ENCODE measurements at regions not wholly inside any gene's neighbourhood (a gene's known extent, or its start where the extent isn't known, plus 50 kb on each side); places are given as distances from the start of the nearest gene placed in this dataset.

GRCh38 chr6:99064834-99065233, 117.1 kb upstream of the FBXL4 start:
- no peak for ATAC-seq (replicated peaks in 1 of 4)
- Histone ChIP-seq H3K27me3 (replicated peaks in 1 of 2; ENCODE audit: control insufficient read depth in 2 of 2, extremely low read depth in 1 of 2, insufficient read depth in 2 of 2, low read length in 1 of 2) (no peaks in the 10 kb centered on the region), H3K4me1 (ENCODE audit: control insufficient read depth in 1 of 2, extremely low read depth in 1 of 2, insufficient read depth in 2 of 2, low read length in 2 of 2) (no peaks in the 10 kb centered on the region), H3K27ac (ENCODE audit: low read length) (no peak overlapping the region), H3K9me3 (no peaks in the 10 kb centered on the region), H3K36me3 (ENCODE audit: control insufficient read depth in 2 of 2, extremely low read depth in 1 of 2, insufficient read depth in 1 of 2, low read length in 1 of 2) (no peaks in the 10 kb centered on the region), H3K4me3 (ENCODE audit: control insufficient read depth in 1 of 2, extremely low read depth in 1 of 2, low read length in 1 of 2) (no peak overlapping the region)
- H3K27ac Mint-ChIP-seq, result no peak overlapping the region
- ChIA-PET POLR2A (no interaction called here), CTCF (no interaction called here)
- no peaks in the 10 kb centered on the region for H3K36me3 Mint-ChIP-seq
- no peaks in the 10 kb centered on the region for H3K4me1 Mint-ChIP-seq
- no peaks in the 10 kb centered on the region for H3K9me3 Mint-ChIP-seq
- peaks cover 15% of the 10 kb centered on the region in 2 donors for H3K27me3 Mint-ChIP-seq
- no peak for DNase-seq
- H3K4me3 Mint-ChIP-seq, result no peak overlapping the region
- WGBS (ENCODE audit: insufficient coverage), result no CpG with 5 or more reads among the region's 2 CpGs

- 79% methylated on average over 2 of the region's 6 CpGs for WGBS (ENCODE audit: insufficient coverage)
- ATAC-seq (replicated peaks in 1 of 4) (no peak), DNase-seq (no peak)
- H3K27ac ChIP-seq (ENCODE audit: low read length), result no peak overlapping the region
- H3K9me3 Mint-ChIP-seq, result no peaks in the 10 kb centered on the region
- no peak overlapping the region for H3K4me3 Mint-ChIP-seq
- no peaks in the 10 kb centered on the region for H3K36me3 ChIP-seq (ENCODE audit: control insufficient read depth in 2 of 2, extremely low read depth in 1 of 2, insufficient read depth in 1 of 2, low read length in 1 of 2)
- H3K9me3 ChIP-seq, result no peaks in the 10 kb centered on the region
- H3K27me3 ChIP-seq (replicated peaks in 1 of 2; ENCODE audit: control insufficient read depth in 2 of 2, extremely low read depth in 1 of 2, insufficient read depth in 2 of 2, low read length in 1 of 2), result peaks cover 2 to 4% of the 10 kb centered on the region in 2 experiments
- H3K4me1 Mint-ChIP-seq, result no peaks in the 10 kb centered on the region
- ChIA-PET CTCF (no interaction called here), POLR2A (no interaction called here)
- H3K27ac Mint-ChIP-seq, result no peak overlapping the region
- no peaks in the 10 kb centered on the region for H3K36me3 Mint-ChIP-seq
- peaks cover 10 to 12% of the 10 kb centered on the region in 2 donors for H3K27me3 Mint-ChIP-seq
- no peaks in the 10 kb centered on the region for H3K4me1 ChIP-seq (ENCODE audit: control insufficient read depth in 1 of 2, extremely low read depth in 1 of 2, insufficient read depth in 2 of 2, low read length in 2 of 2)
- H3K4me3 ChIP-seq (ENCODE audit: control insufficient read depth in 1 of 2, extremely low read depth in 1 of 2, low read length in 1 of 2), result no peak overlapping the region
These were observed 88.9 kb upstream of the FBXL4 start for GRCh38 chr6:99036672-99037071.

DNA sequence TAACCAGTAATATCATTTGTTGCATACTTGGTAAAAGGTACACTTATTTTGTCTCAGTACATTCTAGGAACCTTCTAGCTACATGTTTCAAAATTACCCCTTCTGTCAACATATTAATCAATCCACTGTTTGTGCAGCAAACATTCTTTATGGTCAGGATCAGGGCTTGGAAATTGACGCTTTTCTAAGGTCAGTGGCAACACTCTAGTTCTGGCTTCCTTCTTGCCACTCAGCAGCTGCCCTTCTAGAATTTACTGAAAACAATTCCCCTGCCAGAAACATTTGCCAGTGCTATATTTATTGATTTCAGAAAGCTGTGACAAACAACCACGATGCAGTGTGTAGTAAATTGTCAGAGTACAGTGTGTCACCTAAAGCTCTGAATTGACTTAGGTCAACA, 84.7 kb upstream of the FBXL4 start:
- 80% methylated on average over 1 of the region's 2 CpGs for WGBS (ENCODE audit: insufficient coverage)
- Histone ChIP-seq H3K4me1 (ENCODE audit: control insufficient read depth in 1 of 2, extremely low read depth in 1 of 2, insufficient read depth in 2 of 2, low read length in 2 of 2) (no peaks in the 10 kb centered on the region), H3K27ac (ENCODE audit: low read length) (no peak overlapping the region), H3K36me3 (ENCODE audit: control insufficient read depth in 2 of 2, extremely low read depth in 1 of 2, insufficient read depth in 1 of 2, low read length in 1 of 2) (no peaks in the 10 kb centered on the region), H3K9me3 (no peaks in the 10 kb centered on the region), H3K27me3 (replicated peaks in 1 of 2; ENCODE audit: control insufficient read depth in 2 of 2, extremely low read depth in 1 of 2, insufficient read depth in 2 of 2, low read length in 1 of 2) (peaks cover 0 to 4% of the 10 kb centered on the region in 2 experiments), H3K4me3 (ENCODE audit: control insufficient read depth in 1 of 2, extremely low read depth in 1 of 2, low read length in 1 of 2) (no peak overlapping the region)
- no peaks in the 10 kb centered on the region for H3K4me1 Mint-ChIP-seq
- ChIA-PET POLR2A (interaction anchor here in 1 of 2 donors (0.7 kb wide), 1 partner anchor 35 kb away, joined by 4 read pairs; no protein-coding TSS in a partner anchor), CTCF (no interaction called here)
- ATAC-seq (replicated peaks in 1 of 4), result no peak
- H3K27ac Mint-ChIP-seq, result no peak overlapping the region
- DNase-seq, result no peak
- no peak overlapping the region for H3K4me3 Mint-ChIP-seq
- no peaks in the 10 kb centered on the region for H3K36me3 Mint-ChIP-seq
- peaks cover 8 to 15% of the 10 kb centered on the region in 2 donors for H3K27me3 Mint-ChIP-seq
- H3K9me3 Mint-ChIP-seq, result peaks cover 0 to 2% (median 0%) of the 10 kb centered on the region in 3 donors

GRCh38 chr6:99031957-99032356, 84.2 kb upstream of the FBXL4 start:
- Histone ChIP-seq H3K27ac (ENCODE audit: low read length) (no peak overlapping the region), H3K27me3 (replicated peaks in 1 of 2; ENCODE audit: control insufficient read depth in 2 of 2, extremely low read depth in 1 of 2, insufficient read depth in 2 of 2, low read length in 1 of 2) (peaks cover 0 to 4% of the 10 kb centered on the region in 2 experiments), H3K36me3 (ENCODE audit: control insufficient read depth in 2 of 2, extremely low read depth in 1 of 2, insufficient read depth in 1 of 2, low read length in 1 of 2) (no peaks in the 10 kb centered on the region), H3K9me3 (no peaks in the 10 kb centered on the region), H3K4me1 (ENCODE audit: control insufficient read depth in 1 of 2, extremely low read depth in 1 of 2, insufficient read depth in 2 of 2, low read length in 2 of 2) (no peaks in the 10 kb centered on the region), H3K4me3 (ENCODE audit: control insufficient read depth in 1 of 2, extremely low read depth in 1 of 2, low read length in 1 of 2) (no peak overlapping the region)
- Mint-ChIP-seq H3K27me3 (peaks cover 8 to 15% of the 10 kb centered on the region in 2 donors), H3K4me3 (no peak overlapping the region), H3K36me3 (no peaks in the 10 kb centered on the region), H3K27ac (no peak overlapping the region), H3K4me1 (no peaks in the 10 kb centered on the region), H3K9me3 (peaks cover 0 to 4% (median under 1%) of the 10 kb centered on the region in 3 donors)
- DNase-seq (no peak), ATAC-seq (replicated peaks in 1 of 4) (no peak)
- 84% methylated on average over 4 of the region's 4 CpGs for WGBS (ENCODE audit: insufficient coverage)
- CTCF ChIA-PET, result no interaction called here
- POLR2A ChIA-PET, result no interaction called here

DNA sequence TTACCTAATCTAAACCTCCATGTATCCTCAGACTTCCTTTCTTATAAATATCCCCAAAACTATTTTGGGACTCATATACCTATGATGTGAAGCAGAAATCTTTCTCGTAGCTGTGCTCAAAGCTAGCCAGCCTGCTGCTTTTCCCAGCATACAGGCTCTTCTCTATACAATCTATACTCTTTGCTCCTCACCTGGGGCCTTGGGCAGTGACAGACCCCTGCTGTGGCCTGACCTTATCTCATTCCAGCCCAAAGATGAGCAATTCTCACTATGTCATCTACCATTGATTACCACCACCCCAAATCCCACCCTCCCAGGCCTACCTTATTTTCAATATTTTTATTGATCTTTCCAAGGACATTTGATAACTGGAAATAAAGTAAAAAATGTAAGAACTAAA, 83.2 kb upstream of the FBXL4 start:
- Mint-ChIP-seq H3K36me3 (no peaks in the 10 kb centered on the region), H3K4me3 (no peak overlapping the region), H3K4me1 (no peaks in the 10 kb centered on the region), H3K9me3 (peaks cover 4 to 13% (median 10%) of the 10 kb centered on the region in 3 donors), H3K27me3 (peaks cover 8 to 11% of the 10 kb centered on the region in 2 donors), H3K27ac (no peak overlapping the region)
- Histone ChIP-seq H3K9me3 (no peaks in the 10 kb centered on the region), H3K4me1 (ENCODE audit: control insufficient read depth in 1 of 2, extremely low read depth in 1 of 2, insufficient read depth in 2 of 2, low read length in 2 of 2) (no peaks in the 10 kb centered on the region), H3K36me3 (ENCODE audit: control insufficient read depth in 2 of 2, extremely low read depth in 1 of 2, insufficient read depth in 1 of 2, low read length in 1 of 2) (no peaks in the 10 kb centered on the region), H3K27me3 (replicated peaks in 1 of 2; ENCODE audit: control insufficient read depth in 2 of 2, extremely low read depth in 1 of 2, insufficient read depth in 2 of 2, low read length in 1 of 2) (no peaks in the 10 kb centered on the region), H3K4me3 (ENCODE audit: control insufficient read depth in 1 of 2, extremely low read depth in 1 of 2, low read length in 1 of 2) (no peak overlapping the region), H3K27ac (ENCODE audit: low read length) (no peak overlapping the region)
- ATAC-seq (replicated peaks in 1 of 4) (no peak), DNase-seq (no peak)
- POLR2A ChIA-PET, result no interaction called here
- WGBS (ENCODE audit: insufficient coverage), result 91% methylated on average over 1 of the region's 1 CpG
- CTCF ChIA-PET, result no interaction called here

- no peak overlapping the region for H3K4me3 ChIP-seq (ENCODE audit: control insufficient read depth in 1 of 2, extremely low read depth in 1 of 2, low read length in 1 of 2)
- 58% methylated on average over 2 of the region's 7 CpGs for whole genome bisulfite sequencing (ENCODE audit: insufficient coverage)
- H3K27me3 Mint-ChIP-seq, result peaks cover 0 to 7% of the 10 kb centered on the region in 2 donors
- H3K4me1 ChIP-seq (ENCODE audit: control insufficient read depth in 1 of 2, extremely low read depth in 1 of 2, insufficient read depth in 2 of 2, low read length in 2 of 2), result no peaks in the 10 kb centered on the region
- H3K9me3 ChIP-seq, result no peaks in the 10 kb centered on the region
- H3K36me3 Mint-ChIP-seq, result no peaks in the 10 kb centered on the region
- peak in 1 of 35 experiments; percentile 11 for DNase-seq
- no peaks in the 10 kb centered on the region for H3K36me3 ChIP-seq (ENCODE audit: control insufficient read depth in 2 of 2, extremely low read depth in 1 of 2, insufficient read depth in 1 of 2, low read length in 1 of 2)
- no peak overlapping the region for H3K4me3 Mint-ChIP-seq
- no peak for ATAC-seq (replicated peaks in 1 of 4)
- peaks cover 0 to 4% of the 10 kb centered on the region in 2 experiments for H3K27me3 ChIP-seq (replicated peaks in 1 of 2; ENCODE audit: control insufficient read depth in 2 of 2, extremely low read depth in 1 of 2, insufficient read depth in 2 of 2, low read length in 1 of 2)
- ChIA-PET CTCF (no interaction called here), POLR2A (no interaction called here)
- no peaks in the 10 kb centered on the region for H3K4me1 Mint-ChIP-seq
- H3K9me3 Mint-ChIP-seq, result peaks cover 10 to 18% (median 14%) of the 10 kb centered on the region in 3 donors
- no peak overlapping the region for H3K27ac ChIP-seq (ENCODE audit: low read length)
- no peak overlapping the region for H3K27ac Mint-ChIP-seq
These were observed 78.4 kb upstream of the FBXL4 start for GRCh38 chr6:99026135-99026534.

GRCh38 chr6:99024089-99024488, 76.3 kb upstream of the FBXL4 start:
- Mint-ChIP-seq H3K27ac (no peak overlapping the region), H3K36me3 (no peaks in the 10 kb centered on the region), H3K4me3 (no peak overlapping the region), H3K4me1 (no peaks in the 10 kb centered on the region), H3K27me3 (peaks cover 2 to 3% of the 10 kb centered on the region in 2 donors), H3K9me3 (peaks cover 10 to 18% (median 14%) of the 10 kb centered on the region in 3 donors)
- Histone ChIP-seq H3K9me3 (no peaks in the 10 kb centered on the region), H3K27me3 (replicated peaks in 1 of 2; ENCODE audit: control insufficient read depth in 2 of 2, extremely low read depth in 1 of 2, insufficient read depth in 2 of 2, low read length in 1 of 2) (peaks cover 0 to 4% of the 10 kb centered on the region in 2 experiments), H3K4me3 (ENCODE audit: control insufficient read depth in 1 of 2, extremely low read depth in 1 of 2, low read length in 1 of 2) (no peak overlapping the region), H3K27ac (ENCODE audit: low read length) (no peak overlapping the region), H3K36me3 (ENCODE audit: control insufficient read depth in 2 of 2, extremely low read depth in 1 of 2, insufficient read depth in 1 of 2, low read length in 1 of 2) (no peaks in the 10 kb centered on the region), H3K4me1 (ENCODE audit: control insufficient read depth in 1 of 2, extremely low read depth in 1 of 2, insufficient read depth in 2 of 2, low read length in 2 of 2) (no peaks in the 10 kb centered on the region)
- ATAC-seq (replicated peaks in 1 of 4) (no peak), DNase-seq (no peak)
- ChIA-PET POLR2A (no interaction called here), CTCF (no interaction called here)
- WGBS (ENCODE audit: insufficient coverage), result 86% methylated on average over 1 of the region's 3 CpGs

All from T-cell (primary cell).